Left renal cortex interstitium (tissue), 4 donors: ENCODE measurements at regions not wholly inside any gene's neighbourhood (a gene's known extent, or its start where the extent isn't known, plus 50 kb on each side); places are given as distances from the start of the nearest gene placed in this dataset.
A peak's percentile ranks its signal among the peaks of the same experiment; 100 is the strongest.
"Not testable (repeated sequence)": the region's sequence is repeated elsewhere in the genome, so short reads cannot be mapped to it uniquely, and the experiment has no call there.

ENCODE experiments used
- DNase-seq, 4 donors: peaks; one replicate each; pipeline ENCODE4 v3.0.0-alpha.2; 2013; ENCODE audit warnings: low read depth in 4 of 4, low spot score in 2 of 4, missing footprints in 1 of 4

- DNase-seq = no peak
Observed at GRCh38 chr6:799769-800168, 106.8 kb upstream of the EXOC2 start.

GRCh38 chr6:797479-798077, 104.6 kb upstream of the EXOC2 start:
- DNase-seq = peak in 3 of 4 donors; percentile 32 to 59 (median 39)

- no peak for DNase-seq
Observed at GRCh38 chr6:795046-795685, 102.2 kb upstream of the EXOC2 start.

- DNase-seq = no peak
Observed at GRCh38 chr6:793261-793660, 100.3 kb upstream of the EXOC2 start.

GRCh38 chr6:792662-793061, 99.7 kb upstream of the EXOC2 start:
- DNase-seq = no peak

GRCh38 chr6:788058-788457, 95.1 kb upstream of the EXOC2 start:
- no peak for DNase-seq

- DNase-seq = no peak
Observed at GRCh38 chr6:786946-787763, 94.2 kb upstream of the EXOC2 start.

GRCh38 chr6:783966-784735, 91.2 kb upstream of the EXOC2 start:
- DNase-seq = no peak

- no peak for DNase-seq
Observed at GRCh38 chr6:782141-782540, 89.2 kb upstream of the EXOC2 start.

GRCh38 chr6:781350-781961, 88.5 kb upstream of the EXOC2 start:
- DNase-seq = no peak

GRCh38 chr6:780706-781105, 87.8 kb upstream of the EXOC2 start:
- no peak for DNase-seq

GRCh38 chr6:776951-777350, 84.0 kb upstream of the EXOC2 start:
- DNase-seq = no peak

GRCh38 chr6:776528-776931, 83.6 kb upstream of the EXOC2 start:
- no peak for DNase-seq

GRCh38 chr6:775863-776262, 82.9 kb upstream of the EXOC2 start:
- no peak for DNase-seq

GRCh38 chr6:771683-772082, 78.7 kb upstream of the EXOC2 start:
- DNase-seq = not testable (repeated sequence)

GRCh38 chr6:767755-768512, 75.0 kb upstream of the EXOC2 start:
- DNase-seq = no peak

GRCh38 chr6:766625-767024, 73.7 kb upstream of the EXOC2 start:
- no peak for DNase-seq

GRCh38 chr6:761997-762396, 69.1 kb upstream of the EXOC2 start:
- no peak for DNase-seq

GRCh38 chr6:760982-761955, 68.3 kb upstream of the EXOC2 start:
- DNase-seq = no peak
